BE2C (cell line): ENCODE measurements at regions not wholly inside any gene's neighbourhood (a gene's known extent, or its start where the extent isn't known, plus 50 kb on each side); places are given as distances from the start of the nearest gene placed in this dataset.
"Not testable (repeated sequence)": the region's sequence is repeated elsewhere in the genome, so short reads cannot be mapped to it uniquely, and the experiment has no call there.

Experiments used
- DNase-seq: peaks from one replicate; pipeline ENCODE4 v3.0.0-alpha.2; 2020
- H3K27me3 ChIP-seq: fragments of 250-450 bp; sonication (Bioruptor Pico); 2 replicates; pipeline ENCODE4 v1.5.1; 2020; ENCODE audit warnings: mild to moderate bottlenecking
- H3K36me3 ChIP-seq: fragments of 250-450 bp; sonication (Bioruptor Pico); 2 replicates; pipeline ENCODE4 v1.5.1; 2020; ENCODE audit warnings: mild to moderate bottlenecking
- H3K4me1 ChIP-seq: fragments of 250-450 bp; sonication (Bioruptor Pico); 2 replicates; pipeline ENCODE4 v1.5.1; 2020
- H3K4me3 ChIP-seq: 2 replicates; pipeline ENCODE4 v1.5.1; 2011; ENCODE audit warnings: low read depth, low read length
- H3K9me3 ChIP-seq: fragments of 250-450 bp; sonication (Bioruptor Pico); 2 replicates; pipeline ENCODE4 v1.5.1; 2020
- TF ChIP-seq, protein P1 (sequence below): IDR thresholded peaks from 2 replicates; pipeline ENCODE4 v1.5.1; 2012; ENCODE audit warnings: mild to moderate bottlenecking, low read depth, low read length

DNA sequence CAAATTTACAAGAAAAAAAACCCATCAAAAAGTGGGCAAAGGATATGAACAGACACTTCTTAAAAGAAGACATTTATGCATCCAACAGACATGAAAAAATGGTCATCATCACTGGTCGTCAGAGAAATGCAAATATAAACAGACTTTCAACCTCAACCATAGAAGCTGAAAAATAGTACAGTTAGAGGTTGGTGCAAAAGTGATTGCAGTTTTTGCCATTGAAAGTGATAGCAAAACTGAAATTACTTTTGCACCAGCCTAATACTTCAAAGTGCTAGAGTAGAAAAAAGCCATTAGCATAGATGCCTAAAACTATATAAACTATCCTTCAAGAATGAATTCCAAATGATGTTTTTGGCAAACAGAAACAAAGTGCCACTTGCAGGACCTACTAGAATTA, 365.8 kb upstream of the DPYD start:
- H3K4me1 ChIP-seq: no peaks in the 10 kb centered on the region
- TF ChIP-seq, protein P1, sequence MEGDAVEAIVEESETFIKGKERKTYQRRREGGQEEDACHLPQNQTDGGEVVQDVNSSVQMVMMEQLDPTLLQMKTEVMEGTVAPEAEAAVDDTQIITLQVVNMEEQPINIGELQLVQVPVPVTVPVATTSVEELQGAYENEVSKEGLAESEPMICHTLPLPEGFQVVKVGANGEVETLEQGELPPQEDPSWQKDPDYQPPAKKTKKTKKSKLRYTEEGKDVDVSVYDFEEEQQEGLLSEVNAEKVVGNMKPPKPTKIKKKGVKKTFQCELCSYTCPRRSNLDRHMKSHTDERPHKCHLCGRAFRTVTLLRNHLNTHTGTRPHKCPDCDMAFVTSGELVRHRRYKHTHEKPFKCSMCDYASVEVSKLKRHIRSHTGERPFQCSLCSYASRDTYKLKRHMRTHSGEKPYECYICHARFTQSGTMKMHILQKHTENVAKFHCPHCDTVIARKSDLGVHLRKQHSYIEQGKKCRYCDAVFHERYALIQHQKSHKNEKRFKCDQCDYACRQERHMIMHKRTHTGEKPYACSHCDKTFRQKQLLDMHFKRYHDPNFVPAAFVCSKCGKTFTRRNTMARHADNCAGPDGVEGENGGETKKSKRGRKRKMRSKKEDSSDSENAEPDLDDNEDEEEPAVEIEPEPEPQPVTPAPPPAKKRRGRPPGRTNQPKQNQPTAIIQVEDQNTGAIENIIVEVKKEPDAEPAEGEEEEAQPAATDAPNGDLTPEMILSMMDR: no peak
- H3K27me3 ChIP-seq: no peaks in the 10 kb centered on the region
- DNase-seq: no peak
- H3K9me3 ChIP-seq: no peaks in the 10 kb centered on the region
- H3K36me3 ChIP-seq: no peaks in the 10 kb centered on the region
- no peak overlapping the region for H3K4me3 ChIP-seq

DNA sequence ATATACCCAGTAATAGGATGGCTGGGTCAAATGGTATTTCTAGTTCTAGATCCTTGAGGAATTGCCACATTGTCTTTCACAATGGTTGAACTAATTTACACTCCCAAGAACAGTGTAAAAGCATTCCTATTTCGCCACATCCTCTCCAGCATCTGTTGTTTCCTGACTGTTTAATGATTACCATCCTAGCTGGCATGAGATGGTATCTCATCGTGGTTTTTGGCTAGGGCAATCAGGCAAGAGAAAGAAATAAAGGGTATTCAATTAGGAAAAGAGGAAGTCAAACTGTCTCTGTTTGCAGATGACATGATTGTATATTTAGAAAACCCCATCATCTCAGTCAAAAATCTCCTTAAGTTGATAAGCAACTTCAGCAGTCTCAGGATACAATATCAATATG, 364.5 kb upstream of the DPYD start:
- not testable (repeated sequence) for DNase-seq, H3K9me3 ChIP-seq, H3K36me3 ChIP-seq, H3K4me3 ChIP-seq, H3K27me3 ChIP-seq, H3K4me1 ChIP-seq

DNA sequence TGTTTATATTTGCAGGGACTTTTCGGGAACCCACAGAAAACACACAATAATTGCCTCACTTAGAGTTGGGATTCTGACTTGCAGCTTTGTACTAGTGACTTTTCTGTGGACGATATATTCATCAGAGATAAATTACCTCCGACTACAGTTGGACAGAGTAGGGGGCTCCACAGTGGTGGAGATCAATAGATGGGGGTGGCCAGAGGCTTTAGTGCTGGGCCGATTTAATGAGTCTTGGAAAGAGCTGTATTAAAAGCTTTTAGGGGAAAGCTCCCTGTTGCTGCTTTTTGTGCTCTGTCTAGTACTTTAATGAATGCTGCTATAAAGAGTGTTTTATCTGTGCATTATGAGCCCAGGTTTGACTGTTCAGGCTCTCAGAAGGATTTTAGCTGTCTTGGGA, 359.2 kb upstream of the DPYD start:
- H3K4me1 ChIP-seq: peaks cover 4% of the 10 kb centered on the region; the same call in 1 of the 2 replicates
- TF ChIP-seq, protein P1: no peak
- no peak for DNase-seq
- no peaks in the 10 kb centered on the region for H3K9me3 ChIP-seq
- H3K36me3 ChIP-seq: no peaks in the 10 kb centered on the region
- no peak overlapping the region for H3K4me3 ChIP-seq
- no peaks in the 10 kb centered on the region for H3K27me3 ChIP-seq

GRCh38 chr1:98278055-98278454, 357.2 kb upstream of the DPYD start:
- no peaks in the 10 kb centered on the region for H3K36me3 ChIP-seq
- DNase-seq: no peak
- H3K9me3 ChIP-seq: no peaks in the 10 kb centered on the region
- H3K27me3 ChIP-seq: no peaks in the 10 kb centered on the region
- no peak overlapping the region for H3K4me3 ChIP-seq
- TF ChIP-seq, protein P1: no peak
- H3K4me1 ChIP-seq: peaks cover 4% of the 10 kb centered on the region; the same call in 1 of the 2 replicates

GRCh38 chr1:98277118-98277517, 356.3 kb upstream of the DPYD start:
- no peaks in the 10 kb centered on the region for H3K9me3 ChIP-seq
- no peaks in the 10 kb centered on the region for H3K27me3 ChIP-seq
- no peaks in the 10 kb centered on the region for H3K36me3 ChIP-seq
- peaks cover 4% of the 10 kb centered on the region; the same call in 1 of the 2 replicates for H3K4me1 ChIP-seq
- peak; percentile 11 for DNase-seq
- H3K4me3 ChIP-seq: no peak overlapping the region
- TF ChIP-seq, protein P1: no peak

- Histone ChIP-seq H3K4me3 (no peak overlapping the region), H3K36me3 (no peaks in the 10 kb centered on the region), H3K27me3 (no peaks in the 10 kb centered on the region), H3K4me1 (peaks cover 4% of the 10 kb centered on the region; the same call in 1 of the 2 replicates), H3K9me3 (no peaks in the 10 kb centered on the region)
- TF ChIP-seq, protein P1: no peak
- no peak for DNase-seq
These were observed 355.7 kb upstream of the DPYD start for GRCh38 chr1:98276514-98276913.

GRCh38 chr1:98268316-98268715, 347.5 kb upstream of the DPYD start:
- Histone ChIP-seq H3K4me3 (no peak overlapping the region), H3K9me3 (no peaks in the 10 kb centered on the region), H3K36me3 (no peaks in the 10 kb centered on the region), H3K27me3 (no peaks in the 10 kb centered on the region), H3K4me1 (no peaks in the 10 kb centered on the region; the same call in 1 of the 2 replicates)
- TF ChIP-seq, protein P1: no peak
- no peak for DNase-seq
